ENCODE measurements at regions not wholly inside any gene's neighbourhood (a gene's known extent, or its start where the extent isn't known, plus 50 kb on each side); places are given as distances from the start of the nearest gene placed in this dataset.

- TF ChIP-seq, protein P1, sequence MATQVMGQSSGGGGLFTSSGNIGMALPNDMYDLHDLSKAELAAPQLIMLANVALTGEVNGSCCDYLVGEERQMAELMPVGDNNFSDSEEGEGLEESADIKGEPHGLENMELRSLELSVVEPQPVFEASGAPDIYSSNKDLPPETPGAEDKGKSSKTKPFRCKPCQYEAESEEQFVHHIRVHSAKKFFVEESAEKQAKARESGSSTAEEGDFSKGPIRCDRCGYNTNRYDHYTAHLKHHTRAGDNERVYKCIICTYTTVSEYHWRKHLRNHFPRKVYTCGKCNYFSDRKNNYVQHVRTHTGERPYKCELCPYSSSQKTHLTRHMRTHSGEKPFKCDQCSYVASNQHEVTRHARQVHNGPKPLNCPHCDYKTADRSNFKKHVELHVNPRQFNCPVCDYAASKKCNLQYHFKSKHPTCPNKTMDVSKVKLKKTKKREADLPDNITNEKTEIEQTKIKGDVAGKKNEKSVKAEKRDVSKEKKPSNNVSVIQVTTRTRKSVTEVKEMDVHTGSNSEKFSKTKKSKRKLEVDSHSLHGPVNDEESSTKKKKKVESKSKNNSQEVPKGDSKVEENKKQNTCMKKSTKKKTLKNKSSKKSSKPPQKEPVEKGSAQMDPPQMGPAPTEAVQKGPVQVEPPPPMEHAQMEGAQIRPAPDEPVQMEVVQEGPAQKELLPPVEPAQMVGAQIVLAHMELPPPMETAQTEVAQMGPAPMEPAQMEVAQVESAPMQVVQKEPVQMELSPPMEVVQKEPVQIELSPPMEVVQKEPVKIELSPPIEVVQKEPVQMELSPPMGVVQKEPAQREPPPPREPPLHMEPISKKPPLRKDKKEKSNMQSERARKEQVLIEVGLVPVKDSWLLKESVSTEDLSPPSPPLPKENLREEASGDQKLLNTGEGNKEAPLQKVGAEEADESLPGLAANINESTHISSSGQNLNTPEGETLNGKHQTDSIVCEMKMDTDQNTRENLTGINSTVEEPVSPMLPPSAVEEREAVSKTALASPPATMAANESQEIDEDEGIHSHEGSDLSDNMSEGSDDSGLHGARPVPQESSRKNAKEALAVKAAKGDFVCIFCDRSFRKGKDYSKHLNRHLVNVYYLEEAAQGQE (IDR thresholded peaks at IDR 0.05), result no peak
- TF ChIP-seq USF2 (IDR thresholded peaks at IDR 0.05) (no peak), FOXS1 (CRISPR knock-in tag; IDR thresholded peaks at IDR 0.05) (no peak), CBX8 (IDR thresholded peaks at IDR 0.05) (no peak), ZC3H11A (IDR thresholded peaks at IDR 0.05) (no peak), EP300 (IDR thresholded peaks at IDR 0.05) (no peak), RFX5 (IDR thresholded peaks at IDR 0.05) (no peak)
- TF ChIP-seq, protein P2, sequence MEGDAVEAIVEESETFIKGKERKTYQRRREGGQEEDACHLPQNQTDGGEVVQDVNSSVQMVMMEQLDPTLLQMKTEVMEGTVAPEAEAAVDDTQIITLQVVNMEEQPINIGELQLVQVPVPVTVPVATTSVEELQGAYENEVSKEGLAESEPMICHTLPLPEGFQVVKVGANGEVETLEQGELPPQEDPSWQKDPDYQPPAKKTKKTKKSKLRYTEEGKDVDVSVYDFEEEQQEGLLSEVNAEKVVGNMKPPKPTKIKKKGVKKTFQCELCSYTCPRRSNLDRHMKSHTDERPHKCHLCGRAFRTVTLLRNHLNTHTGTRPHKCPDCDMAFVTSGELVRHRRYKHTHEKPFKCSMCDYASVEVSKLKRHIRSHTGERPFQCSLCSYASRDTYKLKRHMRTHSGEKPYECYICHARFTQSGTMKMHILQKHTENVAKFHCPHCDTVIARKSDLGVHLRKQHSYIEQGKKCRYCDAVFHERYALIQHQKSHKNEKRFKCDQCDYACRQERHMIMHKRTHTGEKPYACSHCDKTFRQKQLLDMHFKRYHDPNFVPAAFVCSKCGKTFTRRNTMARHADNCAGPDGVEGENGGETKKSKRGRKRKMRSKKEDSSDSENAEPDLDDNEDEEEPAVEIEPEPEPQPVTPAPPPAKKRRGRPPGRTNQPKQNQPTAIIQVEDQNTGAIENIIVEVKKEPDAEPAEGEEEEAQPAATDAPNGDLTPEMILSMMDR (IDR thresholded peaks at IDR 0.05), result no peak
Measured at GRCh38 chr18:60996822-60997221, 336.4 kb upstream of the CDH20 start.
